ENCODE measurements at regions not wholly inside any gene's neighbourhood (a gene's known extent, or its start where the extent isn't known, plus 50 kb on each side); places are given as distances from the start of the nearest gene placed in this dataset.

DNA sequence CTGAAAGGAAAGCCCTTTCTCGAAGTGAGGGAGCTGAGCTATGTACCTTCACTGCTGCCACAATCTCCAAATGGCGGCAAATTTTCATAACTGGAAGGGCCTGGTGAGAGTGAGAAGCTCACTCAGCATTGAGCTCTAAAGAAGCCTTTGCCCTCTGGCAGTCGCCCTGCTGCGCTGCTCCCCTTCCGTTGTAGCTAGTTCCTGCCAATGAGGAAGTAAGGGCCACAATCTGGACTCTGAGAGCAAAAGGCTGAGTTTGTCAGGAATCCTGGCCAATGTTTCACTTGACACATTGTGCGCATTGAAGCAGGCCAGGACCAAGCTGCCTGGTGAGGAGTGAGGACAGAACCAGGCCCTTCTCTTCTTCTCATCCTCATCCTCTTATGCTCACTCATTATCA, 579.5 kb downstream of the PDCD6IP start:
- 88 to 93% methylated on average over 3 to 6 of the region's 6 CpGs for WGBS, 2 donors
- DNase-seq = no peak
- intact Hi-C loops (cut with DNase I) = no loop called here

DNA sequence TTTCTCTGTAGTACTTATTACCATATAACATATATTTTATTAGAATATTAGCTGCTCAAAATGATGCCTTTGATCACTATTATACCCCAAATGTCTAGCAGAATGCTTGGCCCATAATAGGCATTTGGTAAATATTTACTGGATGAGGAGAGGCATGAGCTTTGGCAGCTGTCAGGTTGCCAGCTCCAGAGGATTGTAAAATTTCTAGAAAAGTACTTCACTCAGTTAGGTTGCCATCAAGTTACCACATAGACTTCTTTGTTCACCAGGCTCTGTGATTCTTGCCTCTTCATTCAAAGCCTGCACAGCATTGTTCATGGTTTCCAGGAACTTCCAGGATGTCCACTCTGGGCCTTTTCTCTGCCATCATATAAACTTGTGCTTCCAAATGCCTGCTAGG, 582.8 kb downstream of the PDCD6IP start:
- intact Hi-C loops (cut with DNase I) = no loop called here
- no peaks in the 10 kb centered on the region for H3K27me3 ChIP-seq
- TF ChIP-seq, protein P1, sequence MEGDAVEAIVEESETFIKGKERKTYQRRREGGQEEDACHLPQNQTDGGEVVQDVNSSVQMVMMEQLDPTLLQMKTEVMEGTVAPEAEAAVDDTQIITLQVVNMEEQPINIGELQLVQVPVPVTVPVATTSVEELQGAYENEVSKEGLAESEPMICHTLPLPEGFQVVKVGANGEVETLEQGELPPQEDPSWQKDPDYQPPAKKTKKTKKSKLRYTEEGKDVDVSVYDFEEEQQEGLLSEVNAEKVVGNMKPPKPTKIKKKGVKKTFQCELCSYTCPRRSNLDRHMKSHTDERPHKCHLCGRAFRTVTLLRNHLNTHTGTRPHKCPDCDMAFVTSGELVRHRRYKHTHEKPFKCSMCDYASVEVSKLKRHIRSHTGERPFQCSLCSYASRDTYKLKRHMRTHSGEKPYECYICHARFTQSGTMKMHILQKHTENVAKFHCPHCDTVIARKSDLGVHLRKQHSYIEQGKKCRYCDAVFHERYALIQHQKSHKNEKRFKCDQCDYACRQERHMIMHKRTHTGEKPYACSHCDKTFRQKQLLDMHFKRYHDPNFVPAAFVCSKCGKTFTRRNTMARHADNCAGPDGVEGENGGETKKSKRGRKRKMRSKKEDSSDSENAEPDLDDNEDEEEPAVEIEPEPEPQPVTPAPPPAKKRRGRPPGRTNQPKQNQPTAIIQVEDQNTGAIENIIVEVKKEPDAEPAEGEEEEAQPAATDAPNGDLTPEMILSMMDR (IDR thresholded peaks at IDR 0.05) = no peak
- no peak for TF ChIP-seq POLR2A (IDR thresholded peaks at IDR 0.05)
- no peaks in the 10 kb centered on the region for H3K36me3 ChIP-seq
- no peak overlapping the region for H3K4me3 ChIP-seq (replicated peaks in 1 of 3)
- H3K9me3 ChIP-seq = no peaks in the 10 kb centered on the region
- H3K4me1 ChIP-seq = no peaks in the 10 kb centered on the region
- H3K27ac ChIP-seq = no peak overlapping the region
- no peak for DNase-seq

More for the DNA sequence above, 579.5 kb downstream of the PDCD6IP start:
- Histone ChIP-seq H3K27me3 (no peaks in the 10 kb centered on the region), H3K4me1 (no peaks in the 10 kb centered on the region), H3K9me3 (no peaks in the 10 kb centered on the region), H3K4me3 (replicated peaks in 1 of 3) (no peak overlapping the region), H3K27ac (no peak overlapping the region), H3K36me3 (no peaks in the 10 kb centered on the region)
- TF ChIP-seq, protein P1 (IDR thresholded peaks at IDR 0.05) = no peak
- no peak for TF ChIP-seq POLR2A (IDR thresholded peaks at IDR 0.05)

DNA sequence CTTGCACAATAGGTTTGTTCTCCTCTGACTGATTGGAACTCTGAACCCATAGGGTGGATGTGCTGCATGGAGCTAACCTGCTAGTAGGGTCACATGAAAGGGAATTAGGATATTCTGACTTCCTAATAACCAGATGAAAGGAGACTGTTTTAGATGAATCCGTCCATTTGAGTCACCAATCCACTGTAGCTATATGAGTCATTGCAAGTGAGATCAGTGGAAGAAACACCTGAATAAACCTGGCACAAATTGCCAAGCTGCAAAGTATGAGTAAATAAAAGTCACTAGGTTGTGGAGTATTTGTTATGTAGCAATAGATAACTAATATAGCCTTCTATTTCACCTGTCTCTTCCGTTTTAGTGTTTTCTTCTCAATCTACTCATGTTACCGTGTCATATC, 584.4 kb downstream of the PDCD6IP start:
- intact Hi-C loops (cut with DNase I) = no loop called here
- DNase-seq = no peak
- WGBS, 2 donors = 84 to 85% methylated on average over 3 of the region's 3 CpGs
- Histone ChIP-seq H3K36me3 (no peaks in the 10 kb centered on the region), H3K27ac (no peak overlapping the region), H3K4me1 (no peaks in the 10 kb centered on the region), H3K4me3 (replicated peaks in 1 of 3) (no peak overlapping the region), H3K27me3 (no peaks in the 10 kb centered on the region), H3K9me3 (no peaks in the 10 kb centered on the region)
- no peak for TF ChIP-seq POLR2A (IDR thresholded peaks at IDR 0.05)
- TF ChIP-seq, protein P1 (IDR thresholded peaks at IDR 0.05) = no peak

DNA sequence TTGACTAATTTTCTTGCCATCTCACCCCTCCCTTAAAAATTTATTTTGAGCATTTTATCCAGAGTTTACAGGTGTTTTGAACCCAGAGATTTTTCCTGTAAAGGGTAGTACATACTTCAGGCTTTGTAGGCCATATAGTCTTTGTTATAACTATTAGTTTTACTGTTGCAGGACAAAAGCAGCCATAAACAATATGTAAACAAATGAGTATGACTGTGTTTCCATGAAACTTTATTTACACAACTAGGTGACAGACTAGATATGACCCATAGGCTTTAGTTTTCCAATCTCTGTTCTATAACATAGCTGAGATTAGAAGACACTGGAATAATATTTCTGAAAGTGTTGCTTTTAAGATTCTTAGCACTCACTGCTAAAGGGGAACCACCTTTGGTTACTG, 587.9 kb downstream of the PDCD6IP start:
- DNase-seq = no peak
- intact Hi-C loops (cut with DNase I) = no loop called here
- Histone ChIP-seq H3K4me1 (no peaks in the 10 kb centered on the region), H3K36me3 (no peaks in the 10 kb centered on the region), H3K4me3 (replicated peaks in 1 of 3) (no peak overlapping the region), H3K9me3 (no peaks in the 10 kb centered on the region), H3K27me3 (no peaks in the 10 kb centered on the region), H3K27ac (no peak overlapping the region)
- TF ChIP-seq POLR2A (IDR thresholded peaks at IDR 0.05) = no peak
- TF ChIP-seq, protein P1 (IDR thresholded peaks at IDR 0.05) = no peak

DNA sequence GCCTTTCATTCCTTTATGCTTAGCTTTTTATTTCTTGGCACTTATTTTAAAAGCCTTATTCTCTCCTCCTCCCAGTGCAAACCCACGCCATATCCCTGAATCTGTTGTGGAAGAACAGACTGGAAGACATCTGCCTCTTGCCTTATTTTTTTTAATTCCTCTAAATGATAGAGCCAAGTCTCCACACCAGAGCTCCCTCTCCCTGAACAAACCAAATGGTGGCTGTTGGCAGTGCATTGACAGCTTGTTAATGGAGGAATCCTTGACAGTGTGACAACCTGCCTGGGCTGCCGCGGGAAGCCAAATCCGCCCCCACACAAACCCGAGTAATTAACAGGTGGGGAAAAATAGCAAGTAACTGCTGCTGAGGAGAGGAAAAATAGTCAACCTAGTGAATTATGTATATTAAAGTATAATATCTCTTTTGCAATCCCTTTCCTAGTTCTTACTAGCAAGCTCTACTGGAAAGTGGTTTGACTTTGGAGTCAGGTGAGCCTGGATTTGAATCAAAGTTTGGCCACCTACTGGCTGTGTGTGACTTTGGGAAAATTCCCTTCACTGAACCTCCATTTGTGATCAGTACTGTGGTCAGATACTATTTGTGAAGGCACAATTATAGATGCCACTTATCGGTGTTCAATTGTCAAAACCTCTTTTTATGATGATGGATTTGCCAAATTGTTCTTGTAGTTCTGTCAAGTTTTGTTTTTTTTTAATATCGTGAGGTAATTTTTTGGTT, 589.6 kb downstream of the PDCD6IP start:
- TF ChIP-seq, protein P1 (IDR thresholded peaks at IDR 0.05) = no peak
- no peak for TF ChIP-seq POLR2A (IDR thresholded peaks at IDR 0.05)
- 61 to 65% methylated on average over 7 of the region's 7 CpGs for WGBS, 2 donors

More for the DNA sequence above, 589.6 kb downstream of the PDCD6IP start:
- H3K27ac ChIP-seq = no peak overlapping the region
- no peak overlapping the region for H3K4me3 ChIP-seq (replicated peaks in 1 of 3)
- no peaks in the 10 kb centered on the region for H3K27me3 ChIP-seq
- no peaks in the 10 kb centered on the region for H3K36me3 ChIP-seq
- no peaks in the 10 kb centered on the region for H3K9me3 ChIP-seq
- H3K4me1 ChIP-seq = no peaks in the 10 kb centered on the region
- intact Hi-C loops (cut with DNase I) = no loop called here
- DNase-seq = no peak
